IPS-20b (cell line): ENCODE measurements at regions not wholly inside any gene's neighbourhood (a gene's known extent, or its start where the extent isn't known, plus 50 kb on each side); places are given as distances from the start of the nearest gene placed in this dataset.
"Not testable (repeated sequence)": the region's sequence is repeated elsewhere in the genome, so short reads cannot be mapped to it uniquely, and the experiment has no call there.

Experiments used
- H3K27ac ChIP-seq: one replicate; pipeline ENCODE4 v1.5.1; 2013; ENCODE audit warnings: low read length
- H3K27me3 ChIP-seq: 2 replicates; pipeline ENCODE4 v1.6.1; 2013; ENCODE audit warnings: mild to moderate bottlenecking, low read length, inconsistent platforms; ENCODE audit not compliant: insufficient read depth
- H3K36me3 ChIP-seq: 2 replicates; pipeline ENCODE4 v1.6.1; 2013; ENCODE audit warnings: low read depth, mild to moderate bottlenecking, inconsistent platforms, low read length, moderate library complexity; ENCODE audit not compliant: insufficient read depth
- H3K4me1 ChIP-seq: 2 replicates; pipeline ENCODE4 v1.6.1; 2013; ENCODE audit warnings: mild to moderate bottlenecking, control low read depth, inconsistent platforms, low read length, moderate library complexity; ENCODE audit not compliant: insufficient read depth
- H3K4me3 ChIP-seq: 2 replicates; pipeline ENCODE4 v1.5.1; 2013; ENCODE audit warnings: mild to moderate bottlenecking, low read length, inconsistent platforms
- H3K9ac ChIP-seq: 2 replicates; pipeline ENCODE4 v1.6.1; 2013; ENCODE audit warnings: low read depth, mild to moderate bottlenecking, inconsistent platforms, low read length, moderate library complexity
- H3K9me3 ChIP-seq: 2 replicates; pipeline ENCODE4 v1.6.1; 2013; ENCODE audit warnings: mild to moderate bottlenecking, low read depth, low read length, inconsistent platforms; ENCODE audit not compliant: insufficient read depth

- H3K27ac ChIP-seq, result no peak overlapping the region
- no peaks in the 10 kb centered on the region for H3K9me3 ChIP-seq
- no peak overlapping the region for H3K9ac ChIP-seq
- H3K27me3 ChIP-seq, result peaks cover 11% of the 10 kb centered on the region; the same call in 1 of the 2 replicates
- H3K4me1 ChIP-seq, result no peaks in the 10 kb centered on the region
- no peak overlapping the region for H3K4me3 ChIP-seq
- no peaks in the 10 kb centered on the region for H3K36me3 ChIP-seq
These were observed 57.3 kb upstream of the HABP2 start for GRCh38 chr10:113495553-113495952.

DNA sequence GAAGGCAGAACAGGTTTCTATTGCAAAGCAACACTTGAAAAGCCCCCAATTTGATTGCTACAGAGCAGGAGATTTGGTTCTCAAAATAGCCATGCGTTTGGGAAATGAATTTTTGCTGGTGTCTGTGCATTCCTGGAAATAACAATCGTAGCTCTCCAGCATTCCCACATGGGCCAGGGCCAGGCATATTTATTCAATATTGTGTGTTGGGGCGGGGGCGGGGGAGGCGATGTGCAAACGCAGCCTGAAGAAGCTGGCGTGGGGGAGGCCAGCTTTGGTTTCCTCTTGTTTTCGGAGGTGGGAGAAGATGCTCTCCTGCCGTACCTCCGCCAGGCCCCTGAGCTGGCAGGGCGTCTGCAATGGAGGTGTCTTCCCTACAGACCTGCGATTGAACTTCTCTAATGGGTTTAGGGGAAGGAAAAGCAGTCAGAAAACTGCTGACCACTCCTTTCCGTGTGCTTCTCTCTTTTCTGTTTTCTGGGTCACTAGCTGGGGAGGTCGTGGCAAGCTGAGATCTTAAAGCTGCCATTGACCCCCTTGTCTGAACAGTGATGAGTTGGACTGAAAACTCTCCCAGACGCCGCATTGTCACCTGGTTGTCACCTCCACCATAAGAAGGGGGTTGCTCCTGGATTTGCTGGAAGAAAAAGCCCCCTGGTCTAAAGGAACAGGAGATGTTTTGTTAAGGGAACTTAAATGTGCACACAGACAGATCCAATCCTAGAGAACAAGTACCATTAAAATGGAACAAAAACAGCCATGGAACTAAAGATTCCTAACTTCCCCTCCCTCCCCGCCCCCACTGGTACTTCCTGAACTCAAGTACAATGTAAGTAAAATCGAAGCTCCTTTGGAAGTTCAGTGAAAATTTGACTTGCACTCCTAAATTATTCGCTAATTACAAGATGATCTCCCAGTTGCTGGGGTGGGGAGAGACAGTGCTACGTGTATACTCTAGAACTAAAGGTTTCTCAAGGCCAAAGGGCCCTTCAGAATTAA, 56.4 kb upstream of the HABP2 start:
- Histone ChIP-seq H3K27me3 (peaks cover 10% of the 10 kb centered on the region; the same call in 1 of the 2 replicates), H3K4me3 (no peak overlapping the region), H3K36me3 (no peaks in the 10 kb centered on the region), H3K9me3 (no peaks in the 10 kb centered on the region), H3K9ac (no peak overlapping the region), H3K4me1 (no peaks in the 10 kb centered on the region), H3K27ac (no peak overlapping the region)

- no peak overlapping the region for H3K4me3 ChIP-seq
- H3K9me3 ChIP-seq, result no peaks in the 10 kb centered on the region
- H3K9ac ChIP-seq, result no peak overlapping the region
- peaks cover 2% of the 10 kb centered on the region; the same call in 1 of the 2 replicates for H3K27me3 ChIP-seq
- H3K27ac ChIP-seq, result no peak overlapping the region
- H3K36me3 ChIP-seq, result no peaks in the 10 kb centered on the region
- no peaks in the 10 kb centered on the region for H3K4me1 ChIP-seq
These were observed 55.7 kb upstream of the HABP2 start for GRCh38 chr10:113497198-113497597.

GRCh38 chr10:113498997-113499396, 53.9 kb upstream of the HABP2 start:
- no peaks in the 10 kb centered on the region for H3K4me1 ChIP-seq
- no peaks in the 10 kb centered on the region; the same call in 1 of the 2 replicates for H3K27me3 ChIP-seq
- H3K4me3 ChIP-seq, result no peak overlapping the region
- no peak overlapping the region for H3K9ac ChIP-seq
- H3K9me3 ChIP-seq, result no peaks in the 10 kb centered on the region
- H3K36me3 ChIP-seq, result no peaks in the 10 kb centered on the region
- H3K27ac ChIP-seq, result no peak overlapping the region

DNA sequence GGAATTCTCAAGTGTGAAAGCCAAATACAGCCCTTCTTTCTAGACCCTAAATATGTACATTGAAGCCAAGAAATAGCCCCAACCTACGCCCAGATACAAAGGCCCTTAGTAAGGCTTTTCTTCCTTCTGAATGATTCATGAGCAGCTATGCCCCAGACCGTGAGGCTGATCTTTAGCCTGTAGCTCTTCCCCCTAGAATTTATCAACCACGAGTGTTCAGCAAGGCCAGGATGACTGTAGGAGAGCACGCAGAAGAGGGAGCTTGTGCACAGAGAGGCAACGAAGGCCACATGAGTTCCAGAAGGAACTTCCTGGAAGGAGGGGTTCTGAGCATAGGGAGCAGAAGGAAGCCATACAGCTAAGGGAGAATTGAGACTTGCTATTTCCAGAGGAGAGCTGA, 53.0 kb upstream of the HABP2 start:
- no peak overlapping the region for H3K27ac ChIP-seq
- no peaks in the 10 kb centered on the region; the same call in 1 of the 2 replicates for H3K27me3 ChIP-seq
- H3K9me3 ChIP-seq, result no peaks in the 10 kb centered on the region
- no peak overlapping the region for H3K4me3 ChIP-seq
- H3K9ac ChIP-seq, result no peak overlapping the region
- H3K4me1 ChIP-seq, result no peaks in the 10 kb centered on the region
- H3K36me3 ChIP-seq, result no peaks in the 10 kb centered on the region

DNA sequence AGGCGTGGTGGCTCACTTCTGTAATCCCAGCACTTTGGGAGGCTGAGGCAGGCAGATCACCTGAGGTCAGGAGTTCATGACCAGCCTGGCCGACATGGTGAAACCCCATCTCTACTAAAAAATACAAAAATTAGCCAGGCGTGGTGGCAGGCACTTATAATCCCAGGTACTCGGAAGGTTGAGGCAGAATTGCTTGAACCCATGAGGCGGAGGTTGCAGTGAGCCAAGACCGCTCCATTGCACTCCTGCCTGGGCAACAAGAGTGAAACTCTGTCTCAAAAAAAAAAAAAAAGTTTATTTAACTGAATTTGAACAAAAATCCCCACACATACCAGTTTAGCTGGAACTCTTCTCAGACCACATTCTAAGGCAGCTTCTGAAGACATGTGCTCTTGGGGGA, 51.8 kb upstream of the HABP2 start:
- H3K9me3 ChIP-seq, H3K9ac ChIP-seq, H3K4me3 ChIP-seq, H3K36me3 ChIP-seq, H3K27me3 ChIP-seq, H3K27ac ChIP-seq, H3K4me1 ChIP-seq: not testable (repeated sequence)
